HG03025 (cell line): ENCODE measurements at regions not wholly inside any gene's neighbourhood (a gene's known extent, or its start where the extent isn't known, plus 50 kb on each side); places are given as distances from the start of the nearest gene placed in this dataset.

Source experiments
- ATAC-seq: cut with Tn5 transposase; IDR thresholded peaks from one replicate; pipeline ENCODE4 v1.9.1; 2021; ENCODE audit warnings: mild to moderate bottlenecking, moderate library complexity; ENCODE audit not compliant: unreplicated experiment, low FRiP score

GRCh38 chr6:21539621-21540100 lies 53.9 kb upstream of the SOX4 start:
- ATAC-seq: no peak
